ENCODE measurements at regions not wholly inside any gene's neighbourhood (a gene's known extent, or its start where the extent isn't known, plus 50 kb on each side); places are given as distances from the start of the nearest gene placed in this dataset.

DNA sequence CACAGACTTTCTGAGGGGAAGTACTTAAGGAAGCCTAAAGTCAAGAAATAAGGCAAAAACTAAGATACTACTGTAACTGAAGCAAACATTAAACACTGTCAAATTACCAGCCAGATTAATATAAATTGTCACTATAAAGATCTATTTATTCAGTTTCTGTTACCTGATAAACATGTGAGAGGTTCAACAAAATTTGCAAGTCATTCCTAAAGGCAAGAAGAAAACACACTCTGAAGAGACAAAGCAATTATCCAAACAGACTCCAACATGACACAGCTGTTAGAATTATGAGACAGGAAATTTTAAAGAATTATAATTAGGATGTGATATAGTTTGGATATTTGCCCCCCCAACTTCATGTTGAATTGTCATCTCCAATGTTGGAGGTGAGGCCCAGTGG, 140.4 kb upstream of the COL3A1 start:
- H3K4me3 ChIP-seq (replicated peaks in 1 of 3; ENCODE audit: low read depth in 2 of 3, low read length in 3 of 3) = no peak overlapping the region
- H3K9me3 ChIP-seq (replicated peaks in 1 of 2; ENCODE audit: control insufficient read depth in 1 of 2, insufficient read depth in 1 of 2, low read length in 2 of 2) = peaks cover 29 to 33% of the 10 kb centered on the region in 2 donors
- H3K27me3 ChIP-seq (ENCODE audit: control insufficient read depth in 2 of 2, insufficient read depth in 2 of 2, low read length in 2 of 2) = no peaks in the 10 kb centered on the region
- no peak overlapping the region for H2AFZ ChIP-seq (ENCODE audit: insufficient read depth, low read depth, low read length, poor library complexity, severe bottlenecking)
- intact Hi-C loops (cut with micrococcal nuclease) = no loop called here
- H3K79me2 ChIP-seq (ENCODE audit: insufficient read depth, low read length) = no peaks in the 10 kb centered on the region
- no peaks in the 10 kb centered on the region for H4K20me1 ChIP-seq (ENCODE audit: insufficient read depth, low read length)
- Mint-ChIP-seq H3K27ac (no peak overlapping the region), H3K9me3 (peaks cover 16 to 30% (median 19%) of the 10 kb centered on the region in 7 donors), H3K36me3 (no peaks in the 10 kb centered on the region), H3K4me3 (no peak overlapping the region), H3K4me1 (no peaks in the 10 kb centered on the region), H3K27me3 (ENCODE audit: low read depth in 3 of 3) (no peaks in the 10 kb centered on the region)
- no peak overlapping the region for H3K27ac ChIP-seq (ENCODE audit: low read depth in 1 of 2, low read length in 2 of 2)
- no peaks in the 10 kb centered on the region for H3K4me1 ChIP-seq (ENCODE audit: control insufficient read depth in 1 of 2, insufficient read depth in 2 of 2, low read length in 2 of 2)
- H3K4me2 ChIP-seq (replicated peaks; ENCODE audit: extremely low read depth, low read length, poor library complexity, severe bottlenecking) = no peak overlapping the region
- TF ChIP-seq, protein P1, sequence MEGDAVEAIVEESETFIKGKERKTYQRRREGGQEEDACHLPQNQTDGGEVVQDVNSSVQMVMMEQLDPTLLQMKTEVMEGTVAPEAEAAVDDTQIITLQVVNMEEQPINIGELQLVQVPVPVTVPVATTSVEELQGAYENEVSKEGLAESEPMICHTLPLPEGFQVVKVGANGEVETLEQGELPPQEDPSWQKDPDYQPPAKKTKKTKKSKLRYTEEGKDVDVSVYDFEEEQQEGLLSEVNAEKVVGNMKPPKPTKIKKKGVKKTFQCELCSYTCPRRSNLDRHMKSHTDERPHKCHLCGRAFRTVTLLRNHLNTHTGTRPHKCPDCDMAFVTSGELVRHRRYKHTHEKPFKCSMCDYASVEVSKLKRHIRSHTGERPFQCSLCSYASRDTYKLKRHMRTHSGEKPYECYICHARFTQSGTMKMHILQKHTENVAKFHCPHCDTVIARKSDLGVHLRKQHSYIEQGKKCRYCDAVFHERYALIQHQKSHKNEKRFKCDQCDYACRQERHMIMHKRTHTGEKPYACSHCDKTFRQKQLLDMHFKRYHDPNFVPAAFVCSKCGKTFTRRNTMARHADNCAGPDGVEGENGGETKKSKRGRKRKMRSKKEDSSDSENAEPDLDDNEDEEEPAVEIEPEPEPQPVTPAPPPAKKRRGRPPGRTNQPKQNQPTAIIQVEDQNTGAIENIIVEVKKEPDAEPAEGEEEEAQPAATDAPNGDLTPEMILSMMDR (IDR thresholded peaks at IDR 0.05) = no peak
- no peak overlapping the region for H3K9ac ChIP-seq (ENCODE audit: insufficient read depth, low read length, poor library complexity, severe bottlenecking)
- DNase-seq = no peak
- no peaks in the 10 kb centered on the region for H3K36me3 ChIP-seq (replicated peaks in 1 of 2; ENCODE audit: control insufficient read depth in 1 of 2, insufficient read depth in 2 of 2, low read length in 2 of 2)

DNA sequence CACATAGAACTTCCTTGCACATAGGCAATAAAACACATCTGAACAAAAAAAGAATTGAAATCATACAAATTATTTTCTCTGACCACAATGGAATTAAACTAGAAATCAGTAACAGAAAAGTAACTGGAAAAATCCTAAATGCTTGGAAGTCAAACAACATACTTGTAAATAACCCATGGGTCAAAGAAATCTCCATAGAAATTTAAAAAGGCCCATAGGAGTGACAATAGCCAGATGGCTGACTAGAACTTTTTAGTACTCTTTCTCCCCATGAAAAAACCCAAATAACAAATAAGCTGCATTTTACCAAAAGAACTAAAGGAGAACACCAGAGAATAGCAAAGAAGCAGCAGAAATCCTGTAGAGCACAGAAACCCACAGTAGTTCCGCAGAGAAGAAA, 139.2 kb upstream of the COL3A1 start:
- no peaks in the 10 kb centered on the region for H3K4me1 ChIP-seq (ENCODE audit: control insufficient read depth in 1 of 2, insufficient read depth in 2 of 2, low read length in 2 of 2)
- no peaks in the 10 kb centered on the region for H3K27me3 ChIP-seq (ENCODE audit: control insufficient read depth in 2 of 2, insufficient read depth in 2 of 2, low read length in 2 of 2)
- H3K27ac ChIP-seq (ENCODE audit: low read depth in 1 of 2, low read length in 2 of 2) = no peak overlapping the region
- TF ChIP-seq, protein P1 (IDR thresholded peaks at IDR 0.05) = no peak
- H3K79me2 ChIP-seq (ENCODE audit: insufficient read depth, low read length) = no peaks in the 10 kb centered on the region
- H3K36me3 Mint-ChIP-seq = no peaks in the 10 kb centered on the region
- H3K4me2 ChIP-seq (replicated peaks; ENCODE audit: extremely low read depth, low read length, poor library complexity, severe bottlenecking) = no peak overlapping the region
- no peak overlapping the region for H3K9ac ChIP-seq (ENCODE audit: insufficient read depth, low read length, poor library complexity, severe bottlenecking)
- H3K4me1 Mint-ChIP-seq = no peaks in the 10 kb centered on the region
- H3K4me3 ChIP-seq (replicated peaks in 1 of 3; ENCODE audit: low read depth in 2 of 3, low read length in 3 of 3) = no peak overlapping the region
- DNase-seq = no peak
- no peak overlapping the region for H2AFZ ChIP-seq (ENCODE audit: insufficient read depth, low read depth, low read length, poor library complexity, severe bottlenecking)
- H3K4me3 Mint-ChIP-seq = no peak overlapping the region
- WGBS (ENCODE audit: insufficient coverage) = no CpG with 5 or more reads among the region's 1 CpG
- no peak overlapping the region for H3K27ac Mint-ChIP-seq
- intact Hi-C loops (cut with micrococcal nuclease) = no loop called here
- no peaks in the 10 kb centered on the region for H4K20me1 ChIP-seq (ENCODE audit: insufficient read depth, low read length)
- H3K36me3 ChIP-seq (replicated peaks in 1 of 2; ENCODE audit: control insufficient read depth in 1 of 2, insufficient read depth in 2 of 2, low read length in 2 of 2) = no peaks in the 10 kb centered on the region
- peaks cover 15 to 31% (median 21%) of the 10 kb centered on the region in 7 donors for H3K9me3 Mint-ChIP-seq
- H3K27me3 Mint-ChIP-seq (ENCODE audit: low read depth in 3 of 3) = no peaks in the 10 kb centered on the region
- H3K9me3 ChIP-seq (replicated peaks in 1 of 2; ENCODE audit: control insufficient read depth in 1 of 2, insufficient read depth in 1 of 2, low read length in 2 of 2) = peaks cover 30 to 42% of the 10 kb centered on the region in 2 donors

Data from CD14-positive monocyte (primary cell).